Suppressor macrophage treated with lipopolysaccharide for 4 hours (primary cell): ENCODE measurements at regions not wholly inside any gene's neighbourhood (a gene's known extent, or its start where the extent isn't known, plus 50 kb on each side); places are given as distances from the start of the nearest gene placed in this dataset.

Experiments used
- DNase-seq: peaks from one replicate; pipeline ENCODE4 v3.0.0-alpha.2; 2020

GRCh38 chr13:31442571-31442970 lies 242.8 kb downstream of the B3GLCT start:
- DNase-seq, result no peak

- no peak for DNase-seq
Observed at GRCh38 chr13:31444266-31444856, 244.6 kb downstream of the B3GLCT start.

- DNase-seq, result no peak
Observed at GRCh38 chr13:31452525-31452924, 252.8 kb downstream of the B3GLCT start.

- no peak for DNase-seq
Observed at GRCh38 chr13:31455581-31455980, 255.8 kb downstream of the B3GLCT start.

GRCh38 chr13:31456056-31456455 lies 256.3 kb downstream of the B3GLCT start:
- no peak for DNase-seq

GRCh38 chr13:31460061-31460460 lies 260.3 kb downstream of the B3GLCT start:
- no peak for DNase-seq

- DNase-seq, result no peak
Observed at GRCh38 chr13:31461923-31462322, 262.1 kb downstream of the B3GLCT start.

GRCh38 chr13:31462766-31463165 lies 263.0 kb downstream of the B3GLCT start:
- no peak for DNase-seq

GRCh38 chr13:31468114-31468902 lies 268.5 kb downstream of the B3GLCT start:
- DNase-seq, result no peak

GRCh38 chr13:31469377-31469776 lies 269.6 kb downstream of the B3GLCT start:
- DNase-seq, result no peak

- no peak for DNase-seq
Observed at GRCh38 chr13:31476266-31476665, 263.1 kb upstream of the RXFP2 start.

GRCh38 chr13:31476753-31477152 lies 262.6 kb upstream of the RXFP2 start:
- DNase-seq, result no peak

GRCh38 chr13:31477961-31478360 lies 261.4 kb upstream of the RXFP2 start:
- DNase-seq, result no peak

- DNase-seq, result peak; percentile 10
Observed at GRCh38 chr13:31485183-31485582, 254.1 kb upstream of the RXFP2 start.

- DNase-seq, result no peak
Observed at GRCh38 chr13:31485651-31486051, 253.7 kb upstream of the RXFP2 start.

GRCh38 chr13:31495336-31495735 lies 244.0 kb upstream of the RXFP2 start:
- DNase-seq, result no peak

- DNase-seq, result no peak
Observed at GRCh38 chr13:31499274-31499673, 240.1 kb upstream of the RXFP2 start.

- DNase-seq, result no peak
Observed at GRCh38 chr13:31503626-31504025, 235.7 kb upstream of the RXFP2 start.

- no peak for DNase-seq
Observed at GRCh38 chr13:31504918-31505317, 234.4 kb upstream of the RXFP2 start.

- DNase-seq, result no peak
Observed at GRCh38 chr13:31512331-31512730, 227.0 kb upstream of the RXFP2 start.

GRCh38 chr13:31514932-31515331 lies 224.4 kb upstream of the RXFP2 start:
- no peak for DNase-seq

GRCh38 chr13:31515427-31515826 lies 223.9 kb upstream of the RXFP2 start:
- DNase-seq, result no peak

GRCh38 chr13:31517599-31517998 lies 221.7 kb upstream of the RXFP2 start:
- no peak for DNase-seq

GRCh38 chr13:31518645-31519044 lies 220.7 kb upstream of the RXFP2 start:
- DNase-seq, result no peak

- no peak for DNase-seq
Observed at GRCh38 chr13:31521435-31521834, 217.9 kb upstream of the RXFP2 start.
